H1 (cell line): ENCODE measurements at regions not wholly inside any gene's neighbourhood (a gene's known extent, or its start where the extent isn't known, plus 50 kb on each side); places are given as distances from the start of the nearest gene placed in this dataset.

Experiments used
- CTCF ChIA-PET: fragments of 300-600 bp; sonication (Branson Sonifier 250); formaldehyde crosslinking; loops from one replicate; lab custom pipeline; 2021; ENCODE audit not compliant: partially characterized antibody; lab: Charles Lee
- POLR2A ChIA-PET: fragments of 300-600 bp; sonication (Branson Sonifier 250); formaldehyde crosslinking; loops from one replicate; lab custom pipeline; 2021; ENCODE audit warnings: inconsistent platforms; ENCODE audit not compliant: partially characterized antibody; lab: Charles Lee
- DNase-seq, 2 experiments: peaks; one replicate each; pipeline versions ENCODE4 v3.0.0 to v3.0.0-alpha.2; 2010 to 2022; ENCODE audit warnings: low spot score in 2 of 2, low read depth in 1 of 2, mixed read lengths in 1 of 2
- FAIRE-seq: peaks from 2 replicates; lab custom pipeline; 2011; peaks lifted over from hg19 to GRCh38; lab: Jason Lieb, UNC
- H2AFZ ChIP-seq: 2 replicates; pipeline ENCODE4 v1.8.1; 2012; ENCODE audit warnings: low read length, inconsistent platforms
- H2AK5ac ChIP-seq: 2 replicates; pipeline ENCODE4 v1.6.1; 2013; ENCODE audit warnings: low read depth, low read length
- H2BK120ac ChIP-seq: replicated peaks from 2 replicates; pipeline ENCODE3; 2013; ENCODE audit warnings: low read depth, low read length, inconsistent platforms
- H2BK12ac ChIP-seq: 2 replicates; pipeline ENCODE4 v1.6.1; 2013; ENCODE audit warnings: low read depth, low read length
- H2BK15ac ChIP-seq: 2 replicates; pipeline ENCODE4 v1.6.1; 2013; ENCODE audit warnings: low read length
- H2BK20ac ChIP-seq: 2 replicates; pipeline ENCODE4 v1.6.1; 2013; ENCODE audit warnings: low read length
- H2BK5ac ChIP-seq: 2 replicates; pipeline ENCODE4 v1.6.1; 2013; ENCODE audit warnings: low read depth, low read length
- H3K14ac ChIP-seq: 2 replicates; pipeline ENCODE4 v1.6.1; 2013; ENCODE audit warnings: inconsistent platforms; ENCODE audit not compliant: insufficient read length
- H3K18ac ChIP-seq: 2 replicates; pipeline ENCODE4 v1.6.1; 2013; ENCODE audit warnings: low read length; ENCODE audit errors: extremely low read depth
- H3K23ac ChIP-seq: 2 replicates; pipeline ENCODE4 v1.6.1; 2013; ENCODE audit warnings: inconsistent platforms; ENCODE audit not compliant: insufficient read length
- H3K23me2 ChIP-seq: 2 replicates; pipeline ENCODE4 v1.6.1; 2013; ENCODE audit warnings: low read depth, low read length
- H3K27ac ChIP-seq: 2 replicates; pipeline ENCODE4 v1.6.1; 2011; ENCODE audit warnings: low read depth, low read length, inconsistent platforms
- H3K27me3 ChIP-seq, 4 experiments: replicated peaks in 1 of 4; 1 replicate in 1 of 4; 2 replicates in 3 of 4; pipeline versions ENCODE4 v1.6.1 to v1.8.1; 2011 to 2013; ENCODE audit warnings: low read length in 3 of 4, mild to moderate bottlenecking in 3 of 4, inconsistent platforms in 2 of 4, mixed read lengths in 2 of 4, moderate library complexity in 1 of 4; ENCODE audit not compliant: control insufficient read depth in 3 of 4, insufficient read depth in 3 of 4; ENCODE audit errors: extremely low read depth in 1 of 4
- H3K36me3 ChIP-seq, 4 experiments: 2 replicates each; pipeline versions ENCODE4 v1.6.1 to v1.8.1; 2011 to 2013; ENCODE audit warnings: mild to moderate bottlenecking in 4 of 4, low read length in 3 of 4, moderate library complexity in 2 of 4, control low read depth in 1 of 4, inconsistent platforms in 1 of 4; ENCODE audit not compliant: insufficient read depth in 4 of 4, control insufficient read depth in 2 of 4
- H3K4ac ChIP-seq: replicated peaks from 2 replicates; pipeline ENCODE3; 2013; ENCODE audit warnings: low read length, low read depth, mixed read lengths, inconsistent platforms; ENCODE audit not compliant: insufficient read length
- H3K4me1 ChIP-seq, 4 experiments: replicated peaks in 1 of 4; 1 replicate in 1 of 4; 2 replicates in 3 of 4; pipeline versions ENCODE4 v1.6.1 to v1.8.1; 2011 to 2013; ENCODE audit warnings: low read length in 3 of 4, inconsistent platforms in 2 of 4, mixed read lengths in 1 of 4; ENCODE audit not compliant: insufficient read depth in 4 of 4, control insufficient read depth in 3 of 4
- H3K4me2 ChIP-seq, 2 experiments: 2 replicates each; pipeline versions ENCODE4 v1.6.1 to v1.8.1; 2011 to 2013; ENCODE audit warnings: low read depth in 2 of 2, low read length in 2 of 2, control low read depth in 1 of 2, inconsistent platforms in 1 of 2, mild to moderate bottlenecking in 1 of 2; ENCODE audit not compliant: insufficient read depth in 1 of 2
- H3K4me3 ChIP-seq, 4 experiments: fragments of 200-600, 300-600 bp in 1 of 4; sonication (generic), shearing (Covaris generic), sonication (Bioruptor Twin) in 1 of 4; 2 replicates each; pipeline versions ENCODE4 v1.5.1 to v1.8.1; 2011 to 2016; ENCODE audit warnings: low read length in 4 of 4, low read depth in 3 of 4, control low read depth in 2 of 4, inconsistent platforms in 2 of 4, mild to moderate bottlenecking in 2 of 4, mixed read lengths in 1 of 4, moderate library complexity in 1 of 4; ENCODE audit not compliant: insufficient read depth in 2 of 4; ENCODE audit errors: extremely low read depth in 1 of 4
- H3K56ac ChIP-seq: replicated peaks from 2 replicates; pipeline ENCODE3; 2013; ENCODE audit warnings: low read depth, mild to moderate bottlenecking, mixed read lengths, low read length, inconsistent platforms; ENCODE audit not compliant: insufficient read length
- H3K79me1 ChIP-seq: 2 replicates; pipeline ENCODE4 v1.6.1; 2013; ENCODE audit warnings: low read depth, low read length, control low read depth
- H3K79me2 ChIP-seq, 2 experiments: 2 replicates each; pipeline versions ENCODE4 v1.6.1 to v1.8.1; 2012 to 2013; ENCODE audit warnings: low read length in 2 of 2, mild to moderate bottlenecking in 2 of 2, inconsistent platforms in 1 of 2; ENCODE audit not compliant: insufficient read depth in 2 of 2, control insufficient read depth in 1 of 2
- H3K9ac ChIP-seq, 4 experiments: replicated peaks in 1 of 4; 1 replicate in 1 of 4; 2 replicates in 3 of 4; pipeline versions ENCODE4 v1.6.1 to v1.8.1; 2011 to 2013; ENCODE audit warnings: low read depth in 3 of 4, low read length in 3 of 4, control low read depth in 2 of 4, mild to moderate bottlenecking in 2 of 4, moderate library complexity in 2 of 4, inconsistent platforms in 1 of 4; ENCODE audit errors: extremely low read depth in 1 of 4
- H3K9me3 ChIP-seq, 2 experiments: 2 replicates each; pipeline versions ENCODE4 v1.6.1 to v1.8.1; 2012 to 2013; ENCODE audit warnings: mild to moderate bottlenecking in 2 of 2, moderate library complexity in 2 of 2, control low read depth in 1 of 2, inconsistent platforms in 1 of 2, low read depth in 1 of 2, low read length in 1 of 2, mixed read lengths in 1 of 2; ENCODE audit not compliant: insufficient read depth in 2 of 2
- H4K20me1 ChIP-seq, 2 experiments: replicated peaks in 1 of 2; 2 replicates each; pipeline versions ENCODE3 to v1.8.1; 2011 to 2013; ENCODE audit warnings: inconsistent platforms in 2 of 2, low read length in 2 of 2, mild to moderate bottlenecking in 1 of 2; ENCODE audit not compliant: insufficient read depth in 2 of 2, control insufficient read depth in 1 of 2
- H4K5ac ChIP-seq: 2 replicates; pipeline ENCODE4 v1.6.1; 2013; ENCODE audit warnings: low read length, low read depth, mixed read lengths, inconsistent platforms; ENCODE audit not compliant: insufficient read length
- H4K8ac ChIP-seq: 2 replicates; pipeline ENCODE4 v1.8.0; 2013; ENCODE audit warnings: mild to moderate bottlenecking, moderate library complexity, low read length, inconsistent platforms; ENCODE audit not compliant: insufficient read depth; ENCODE audit errors: extremely low read depth
- H4K91ac ChIP-seq: replicated peaks from 2 replicates; pipeline ENCODE3; 2013; ENCODE audit warnings: low read length, mixed read lengths, inconsistent platforms; ENCODE audit not compliant: insufficient read length
- BACH1 ChIP-seq: IDR thresholded peaks from 2 replicates; pipeline ENCODE4 v1.6.1; 2012; ENCODE audit warnings: low read length, improper control_type of control experiment
- CHD1 ChIP-seq: IDR thresholded peaks from 2 replicates; pipeline ENCODE4 v1.6.1; 2012; ENCODE audit warnings: low read depth, low read length, improper control_type of control experiment
- CHD2 ChIP-seq: IDR thresholded peaks from 2 replicates; pipeline ENCODE4 v1.6.1; 2012; ENCODE audit warnings: low read length, improper control_type of control experiment
- FOSL1 ChIP-seq: IDR thresholded peaks from 2 replicates; pipeline ENCODE4 v1.6.1; 2011; ENCODE audit warnings: mild to moderate bottlenecking, low read depth, low read length, moderate library complexity; ENCODE audit not compliant: insufficient read depth
- JUN ChIP-seq: IDR thresholded peaks from 2 replicates; pipeline ENCODE4 v1.6.1; 2011; ENCODE audit warnings: low read depth, mild to moderate bottlenecking, improper control_type of control experiment, low read length
- RAD21 ChIP-seq, 2 experiments: IDR thresholded peaks in 1 of 2; conservative IDR thresholded peaks in 1 of 2; 2 replicates each; pipeline ENCODE4 v1.6.1; 2011; ENCODE audit warnings: low read depth in 2 of 2, low read length in 2 of 2, improper control_type of control experiment in 1 of 2, inconsistent platforms in 1 of 2, mild to moderate bottlenecking in 1 of 2, moderate library complexity in 1 of 2
- TEAD4 ChIP-seq: IDR thresholded peaks from 2 replicates; pipeline ENCODE4 v1.6.1; 2012; ENCODE audit warnings: low read depth, low read length, inconsistent platforms, mixed read lengths
- WGBS, 2 experiments: shearing (Covaris generic) in 1 of 2; methylation state at CpG; one replicate each; pipeline versions ENCODE4 v1.1.6 to v1.1.7; 2013 to 2015; ENCODE audit warnings: low lambda C conversion rate in 2 of 2, mixed read lengths in 2 of 2, inconsistent platforms in 1 of 2, low coverage in 1 of 2, missing lambda C conversion rate in 1 of 2; ENCODE audit not compliant: insufficient replicate concordance in 2 of 2, insufficient coverage in 1 of 2, insufficient read length in 1 of 2; ENCODE audit errors: extremely low coverage in 1 of 2, missing lambda C conversion rate in 1 of 2; 5-methylcytosine and 5-hydroxymethylcytosine counted together
- TF ChIP-seq, protein P1 (sequence below): IDR thresholded peaks from 2 replicates; pipeline ENCODE4 v1.6.1; 2012; ENCODE audit warnings: inconsistent platforms
- TF ChIP-seq, protein P2 (sequence below): IDR thresholded peaks from 2 replicates; pipeline ENCODE4 v1.6.1; 2012; ENCODE audit warnings: inconsistent platforms
- TF ChIP-seq, protein P3 (sequence below), 3 experiments: IDR thresholded peaks; 1 replicate in 2 of 3; 2 replicates in 1 of 3; pipeline versions ENCODE4 v1.5.1 to v1.6.1; 2011; ENCODE audit warnings: low read length in 3 of 3, mild to moderate bottlenecking in 3 of 3, inconsistent platforms in 2 of 3, low read depth in 1 of 3, moderate library complexity in 1 of 3; ENCODE audit not compliant: insufficient read depth in 1 of 3; ENCODE audit errors: control extremely low read depth in 1 of 3

GRCh38 chr6:87929843-87930288, 117.8 kb upstream of the SPACA1 start:
- peak overlapping the region; percentile 96 for H2AFZ ChIP-seq
- H3K9me3 ChIP-seq: no peaks in the 10 kb centered on the region
- ChIA-PET POLR2A (no interaction called here), CTCF (interaction anchor here (0.7 to 5.5 kb wide), 18 partner anchors 11 to 574 kb away, joined by 3 to 43 read pairs (median 5); partner anchors contain the start of gene SPACA1)
- no peak overlapping the region for H3K27ac ChIP-seq
- no peak overlapping the region for H3K4me2 ChIP-seq
- H2BK120ac ChIP-seq: no peak overlapping the region
- no peak overlapping the region for H3K18ac ChIP-seq
- no peak overlapping the region for H3K4ac ChIP-seq
- H3K23ac ChIP-seq: no peak overlapping the region
- DNase-seq: peak; percentile 77 to 82
- no peak overlapping the region for H3K9ac ChIP-seq
- no peak overlapping the region for H3K56ac ChIP-seq
- no peak overlapping the region for H3K4me3 ChIP-seq
- H2BK12ac ChIP-seq: no peak overlapping the region
- no peak overlapping the region for H2BK15ac ChIP-seq
- peak; percentile 93 for FAIRE-seq
- no peak overlapping the region for H2AK5ac ChIP-seq
- no peaks in the 10 kb centered on the region for H3K23me2 ChIP-seq
- 22% methylated on average over 6 of the region's 6 CpGs; no CpG with 5 or more reads in 1 of the 2 experiments for WGBS, 2 experiments
- no peak overlapping the region for H4K91ac ChIP-seq
- H2BK20ac ChIP-seq: no peak overlapping the region
- no peaks in the 10 kb centered on the region for H4K20me1 ChIP-seq
- no peak overlapping the region for H3K14ac ChIP-seq
- no peak overlapping the region for H4K5ac ChIP-seq
- no peaks in the 10 kb centered on the region for H3K27me3 ChIP-seq
- H4K8ac ChIP-seq: no peak overlapping the region
- H3K4me1 ChIP-seq: peaks cover 0 to 9% (median 4%) of the 10 kb centered on the region in 4 experiments; a peak in 4 of 7 replicates
- no peak overlapping the region for H2BK5ac ChIP-seq
- no peaks in the 10 kb centered on the region for H3K36me3 ChIP-seq
- H3K79me2 ChIP-seq: no peaks in the 10 kb centered on the region
- no peaks in the 10 kb centered on the region for H3K79me1 ChIP-seq
- 0 out of 2 replicates have a peak, but pooled peaks have one; percentile 25 for TF ChIP-seq CHD2
- TF ChIP-seq JUN: no peak
- TF ChIP-seq, protein P1, sequence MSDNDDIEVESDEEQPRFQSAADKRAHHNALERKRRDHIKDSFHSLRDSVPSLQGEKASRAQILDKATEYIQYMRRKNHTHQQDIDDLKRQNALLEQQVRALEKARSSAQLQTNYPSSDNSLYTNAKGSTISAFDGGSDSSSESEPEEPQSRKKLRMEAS: peak; percentile 79
- TF ChIP-seq BACH1: 0 out of 2 replicates have a peak, but pooled peaks have one; percentile 43
- 0 out of 2 replicates have a peak, but pooled peaks have one; percentile 22 for TF ChIP-seq TEAD4
- no peak for TF ChIP-seq CHD1
- TF ChIP-seq, protein P2, sequence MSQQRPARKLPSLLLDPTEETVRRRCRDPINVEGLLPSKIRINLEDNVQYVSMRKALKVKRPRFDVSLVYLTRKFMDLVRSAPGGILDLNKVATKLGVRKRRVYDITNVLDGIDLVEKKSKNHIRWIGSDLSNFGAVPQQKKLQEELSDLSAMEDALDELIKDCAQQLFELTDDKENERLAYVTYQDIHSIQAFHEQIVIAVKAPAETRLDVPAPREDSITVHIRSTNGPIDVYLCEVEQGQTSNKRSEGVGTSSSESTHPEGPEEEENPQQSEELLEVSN: peak; percentile 72
- peak; percentile 98 to 99 for TF ChIP-seq RAD21 (IDR thresholded peaks at IDR 0.05 in 1 of 2, conservative IDR thresholded peaks at IDR 0.05 in 1 of 2; ENCODE audit: low read depth in 2 of 2, low read length in 2 of 2)
- TF ChIP-seq, protein P3, sequence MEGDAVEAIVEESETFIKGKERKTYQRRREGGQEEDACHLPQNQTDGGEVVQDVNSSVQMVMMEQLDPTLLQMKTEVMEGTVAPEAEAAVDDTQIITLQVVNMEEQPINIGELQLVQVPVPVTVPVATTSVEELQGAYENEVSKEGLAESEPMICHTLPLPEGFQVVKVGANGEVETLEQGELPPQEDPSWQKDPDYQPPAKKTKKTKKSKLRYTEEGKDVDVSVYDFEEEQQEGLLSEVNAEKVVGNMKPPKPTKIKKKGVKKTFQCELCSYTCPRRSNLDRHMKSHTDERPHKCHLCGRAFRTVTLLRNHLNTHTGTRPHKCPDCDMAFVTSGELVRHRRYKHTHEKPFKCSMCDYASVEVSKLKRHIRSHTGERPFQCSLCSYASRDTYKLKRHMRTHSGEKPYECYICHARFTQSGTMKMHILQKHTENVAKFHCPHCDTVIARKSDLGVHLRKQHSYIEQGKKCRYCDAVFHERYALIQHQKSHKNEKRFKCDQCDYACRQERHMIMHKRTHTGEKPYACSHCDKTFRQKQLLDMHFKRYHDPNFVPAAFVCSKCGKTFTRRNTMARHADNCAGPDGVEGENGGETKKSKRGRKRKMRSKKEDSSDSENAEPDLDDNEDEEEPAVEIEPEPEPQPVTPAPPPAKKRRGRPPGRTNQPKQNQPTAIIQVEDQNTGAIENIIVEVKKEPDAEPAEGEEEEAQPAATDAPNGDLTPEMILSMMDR (IDR thresholded peaks at IDR 0.05; ENCODE audit: control extremely low read depth in 1 of 3, insufficient read depth in 1 of 3, low read depth in 1 of 3, low read length in 3 of 3): peak; percentile 90 to 99 (median 91)
- no peak for TF ChIP-seq FOSL1
